ENCODE measurements at regions not wholly inside any gene's neighbourhood (a gene's known extent, or its start where the extent isn't known, plus 50 kb on each side); places are given as distances from the start of the nearest gene placed in this dataset.

GRCh38 chr2:164155558-164155957 is 419.8 kb upstream of the FIGN start:
- DNase-seq: no peak

- DNase-seq: no peak
Observed at GRCh38 chr2:164151522-164151921, 415.7 kb upstream of the FIGN start.

GRCh38 chr2:164150604-164151003 is 414.8 kb upstream of the FIGN start:
- DNase-seq: no peak

GRCh38 chr2:164146441-164146840 is 410.6 kb upstream of the FIGN start:
- no peak for DNase-seq

GRCh38 chr2:164145093-164145987 is 409.5 kb upstream of the FIGN start:
- no peak for DNase-seq

GRCh38 chr2:164143183-164143930 is 407.5 kb upstream of the FIGN start:
- no peak for DNase-seq

GRCh38 chr2:164142755-164143154 is 406.9 kb upstream of the FIGN start:
- no peak for DNase-seq

- DNase-seq: no peak
Observed at GRCh38 chr2:164141271-164141670, 405.5 kb upstream of the FIGN start.

- no peak for DNase-seq
Observed at GRCh38 chr2:164138750-164139149, 402.9 kb upstream of the FIGN start.

- no peak for DNase-seq
Observed at GRCh38 chr2:164134336-164134735, 398.5 kb upstream of the FIGN start.

- DNase-seq: no peak
Observed at GRCh38 chr2:164127971-164128527, 392.2 kb upstream of the FIGN start.

GRCh38 chr2:164126960-164127660 is 391.3 kb upstream of the FIGN start:
- peak; percentile 4 for DNase-seq

GRCh38 chr2:164115806-164116205 is 380.0 kb upstream of the FIGN start:
- no peak for DNase-seq

GRCh38 chr2:164114937-164115336 is 379.1 kb upstream of the FIGN start:
- no peak for DNase-seq

- no peak for DNase-seq
Observed at GRCh38 chr2:164112105-164112504, 376.3 kb upstream of the FIGN start.

- DNase-seq: no peak
Observed at GRCh38 chr2:164110515-164110914, 374.7 kb upstream of the FIGN start.

- no peak for DNase-seq
Observed at GRCh38 chr2:164109006-164109405, 373.2 kb upstream of the FIGN start.

GRCh38 chr2:164103271-164103670 is 367.5 kb upstream of the FIGN start:
- DNase-seq: no peak

GRCh38 chr2:164102366-164102765 is 366.6 kb upstream of the FIGN start:
- no peak for DNase-seq

GRCh38 chr2:164091673-164092072 is 355.9 kb upstream of the FIGN start:
- no peak for DNase-seq

GRCh38 chr2:164090533-164090932 is 354.7 kb upstream of the FIGN start:
- DNase-seq: no peak

- DNase-seq: no peak
Observed at GRCh38 chr2:164084066-164084465, 348.3 kb upstream of the FIGN start.

GRCh38 chr2:164080486-164080885 is 344.7 kb upstream of the FIGN start:
- no peak for DNase-seq
